GM19395 (cell line): ENCODE measurements at regions not wholly inside any gene's neighbourhood (a gene's known extent, or its start where the extent isn't known, plus 50 kb on each side); places are given as distances from the start of the nearest gene placed in this dataset.
A peak's percentile ranks its signal among the peaks of the same experiment; 100 is the strongest.
"Not testable (repeated sequence)": the region's sequence is repeated elsewhere in the genome, so short reads cannot be mapped to it uniquely, and the experiment has no call there.

Source experiments
- ATAC-seq: cut with Tn5 transposase; IDR thresholded peaks from one replicate; pipeline ENCODE4 v1.9.1; 2021; ENCODE audit warnings: mild to moderate bottlenecking, moderate library complexity; ENCODE audit not compliant: unreplicated experiment

DNA sequence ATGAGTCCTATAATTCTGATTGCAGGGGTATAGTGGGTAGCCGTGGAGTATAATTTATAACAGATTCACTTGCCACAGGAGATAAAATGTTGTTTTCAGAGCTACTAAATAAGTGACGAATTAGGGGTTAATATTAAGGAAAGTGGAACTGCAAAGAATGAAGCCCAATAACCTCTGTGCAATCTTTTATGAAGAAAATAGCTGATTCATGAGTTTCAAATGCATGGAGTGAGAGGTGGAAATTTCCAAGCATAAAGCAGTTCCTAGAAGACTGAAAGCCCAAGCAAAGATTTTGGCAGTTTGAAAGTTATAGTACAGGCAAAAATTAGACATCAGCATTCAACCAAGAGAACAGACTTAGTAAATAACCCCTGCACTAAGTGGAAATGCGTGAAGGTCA lies 1782.4 kb upstream of the PCDH10 start:
- no peak for ATAC-seq

DNA sequence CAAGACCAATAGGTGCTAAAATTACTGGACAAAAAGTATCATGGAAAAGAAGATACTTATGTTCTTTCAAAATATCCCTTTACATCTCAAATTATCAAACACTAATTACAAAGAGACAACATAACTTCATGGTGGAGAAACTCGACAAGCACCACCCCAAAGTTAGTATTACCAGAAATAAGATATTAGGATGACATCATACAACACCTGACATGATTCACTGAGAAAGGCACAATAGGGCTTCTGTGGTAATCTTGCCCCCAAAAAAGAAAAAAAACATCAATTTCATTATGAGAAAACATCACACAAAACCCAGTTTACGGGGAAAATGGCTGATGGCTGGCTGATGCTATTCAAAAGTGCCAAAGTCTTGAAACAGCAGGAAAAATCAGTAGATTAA lies 1781.7 kb upstream of the PCDH10 start:
- no peak for ATAC-seq

DNA sequence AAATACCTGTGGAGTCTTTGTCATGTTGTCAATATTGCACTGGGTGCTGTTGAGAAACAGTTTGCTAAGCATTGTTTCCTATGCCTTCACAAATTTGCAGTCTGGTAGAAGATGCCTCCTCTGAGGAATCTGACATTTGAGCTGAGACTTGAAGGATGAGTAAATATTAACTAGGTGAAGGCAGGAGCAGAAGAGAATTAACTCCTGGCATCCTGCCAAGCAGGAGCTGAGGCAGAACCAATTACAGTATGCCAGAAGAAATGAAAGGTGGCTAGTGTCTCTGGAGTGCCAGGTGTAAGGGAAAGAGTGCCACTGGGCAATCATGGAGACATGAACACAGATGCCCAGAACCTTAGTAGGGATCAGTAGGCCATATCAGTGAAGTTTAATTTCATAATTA lies 1778.2 kb upstream of the PCDH10 start:
- ATAC-seq, result no peak

DNA sequence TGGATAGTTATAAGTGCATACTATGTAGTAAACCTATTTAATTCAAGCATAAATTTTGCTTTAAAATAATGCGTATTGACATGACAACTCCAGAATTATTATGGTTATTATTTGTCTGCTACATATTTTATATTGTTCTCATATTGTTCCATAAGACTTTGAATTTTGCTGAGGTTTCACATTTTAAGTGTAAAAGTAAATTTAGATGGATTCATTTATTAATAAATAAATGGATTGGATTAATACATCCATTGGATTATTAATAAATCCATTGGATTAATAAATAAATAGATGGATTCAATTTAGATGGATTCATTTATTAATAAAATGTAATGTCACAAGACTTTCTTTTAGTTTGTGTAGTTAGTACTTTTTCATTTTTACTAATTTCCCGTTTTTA lies 1768.0 kb upstream of the PCDH10 start:
- ATAC-seq, result no peak

DNA sequence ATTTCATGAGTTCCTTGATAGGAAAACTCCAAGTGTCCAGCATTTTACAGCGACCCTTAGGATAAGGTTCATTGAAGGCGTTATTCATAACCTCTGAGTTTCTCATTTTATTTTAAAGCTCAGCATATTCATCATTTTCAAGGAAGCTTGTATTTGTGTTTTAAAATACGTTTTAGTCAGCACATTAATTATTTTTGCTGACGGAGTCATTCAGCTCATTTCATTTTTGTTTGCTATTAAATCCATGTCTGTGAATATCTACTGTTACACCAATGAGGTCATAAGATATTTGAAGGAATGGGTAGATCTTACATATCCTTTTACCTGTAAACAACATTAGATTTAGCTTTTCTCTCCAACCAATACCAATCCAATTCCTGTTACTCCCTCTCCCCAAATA lies 1766.3 kb upstream of the PCDH10 start:
- no peak for ATAC-seq

DNA sequence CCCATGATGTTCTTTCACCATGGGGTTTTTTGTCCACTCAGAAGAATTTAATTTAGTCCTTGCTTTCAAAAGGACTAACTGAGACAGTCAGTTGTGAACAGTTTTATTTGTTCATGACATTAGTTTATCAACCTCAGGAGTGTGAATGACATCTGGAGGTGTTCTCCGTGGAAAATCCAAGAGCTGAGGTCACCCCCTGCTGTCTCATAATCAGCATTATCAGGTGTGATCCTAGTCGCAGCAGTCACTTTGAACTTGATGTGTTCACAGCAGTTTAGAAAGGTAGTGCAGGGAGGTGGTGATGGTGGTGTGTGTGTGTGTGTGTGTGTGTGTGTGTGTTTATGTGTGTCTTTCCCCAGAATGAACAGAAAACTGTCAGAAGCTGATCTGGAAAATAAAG lies 1760.8 kb upstream of the PCDH10 start:
- no peak for ATAC-seq

DNA sequence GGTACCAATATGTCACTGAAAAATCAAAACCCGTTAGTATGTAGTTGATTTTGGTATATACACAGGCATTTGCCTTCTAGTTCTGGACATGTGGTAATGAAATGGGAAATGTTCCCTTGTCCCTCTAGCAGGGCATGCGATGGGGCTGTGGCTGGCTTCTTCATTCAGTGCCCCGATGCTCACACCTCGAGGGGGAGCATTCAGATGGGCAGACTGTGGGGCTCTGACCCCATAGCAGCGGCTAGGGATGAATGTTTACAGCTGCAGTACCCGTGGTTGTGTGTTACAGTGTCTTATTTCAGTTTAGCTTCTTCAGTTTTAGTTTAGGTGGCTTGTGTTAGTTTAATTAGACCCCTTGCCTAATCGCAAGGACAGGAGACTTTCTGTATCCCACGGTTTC lies 1741.0 kb upstream of the PCDH10 start:
- no peak for ATAC-seq

DNA sequence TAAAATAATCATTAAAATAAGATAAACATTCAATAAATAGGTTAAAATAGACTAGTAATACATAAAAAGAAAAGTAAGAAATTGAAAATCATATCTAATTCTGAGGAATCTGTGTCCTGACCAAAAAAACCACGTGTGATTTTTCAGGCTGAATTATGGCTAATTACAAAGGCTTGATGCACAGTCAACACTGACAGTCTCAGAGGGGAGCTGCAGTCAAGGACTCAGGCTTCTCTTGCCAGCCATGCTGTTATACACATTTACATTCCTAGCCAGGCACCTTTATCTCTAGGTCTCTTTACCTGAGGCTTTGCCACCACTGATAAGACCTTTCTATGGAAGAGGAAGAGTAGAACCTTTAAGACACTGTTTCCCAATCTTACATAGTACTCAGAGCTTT lies 1737.7 kb upstream of the PCDH10 start:
- no peak for ATAC-seq

DNA sequence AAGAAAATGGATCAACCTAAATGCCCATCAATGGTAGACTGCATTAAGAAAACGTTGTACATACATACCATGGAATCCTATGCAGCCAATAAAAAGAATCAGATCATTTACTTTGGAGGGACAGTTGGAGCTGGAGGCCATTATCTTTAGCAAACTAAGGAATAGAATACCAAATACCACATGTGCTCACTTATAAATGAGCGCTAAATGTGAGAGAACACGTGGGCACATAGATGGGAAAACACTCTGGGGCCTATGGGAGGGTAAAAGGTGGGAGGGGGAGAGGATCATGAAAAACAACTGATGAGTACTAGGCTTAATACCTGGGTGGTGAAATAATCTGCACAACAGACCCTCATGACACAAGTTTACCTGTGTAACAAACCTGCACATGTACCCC lies 1729.9 kb upstream of the PCDH10 start:
- ATAC-seq, result no peak

DNA sequence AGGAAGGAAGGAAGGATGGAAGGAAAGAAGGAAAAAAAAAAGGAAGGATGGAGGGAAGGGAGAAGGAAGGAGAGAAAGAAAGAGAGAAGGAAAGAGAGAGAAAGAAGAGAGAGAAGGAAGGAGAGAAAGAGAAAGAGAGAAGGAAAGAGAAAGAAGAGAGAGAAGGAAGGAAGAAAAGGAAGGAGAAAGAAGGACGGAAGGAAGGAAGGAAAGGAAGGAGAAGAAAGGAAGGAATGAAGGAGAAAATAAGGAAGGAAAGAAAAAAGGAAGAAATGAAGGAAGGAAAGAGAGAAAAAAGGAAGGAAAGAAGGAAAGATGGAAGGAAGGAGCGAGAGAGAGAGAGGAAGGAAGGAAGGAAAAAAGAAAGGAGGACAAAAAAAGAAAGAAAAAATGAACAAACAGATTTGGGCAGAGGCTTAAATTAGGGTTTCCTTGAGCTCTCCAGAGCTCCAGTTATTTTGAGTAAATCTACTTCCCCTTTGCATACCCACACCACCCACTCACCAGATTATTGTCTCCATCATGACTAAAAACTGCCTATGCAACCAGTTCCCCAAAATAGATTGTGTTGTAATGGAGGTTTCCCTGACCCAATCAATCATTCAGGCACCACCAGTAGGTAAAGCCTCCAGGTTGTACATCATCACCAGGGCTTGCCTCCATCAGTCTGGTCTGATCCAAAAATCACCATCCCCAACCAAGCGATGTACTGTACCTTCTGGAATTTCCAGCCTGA lies 1722.9 kb upstream of the PCDH10 start:
- ATAC-seq, result peak; percentile 71

DNA sequence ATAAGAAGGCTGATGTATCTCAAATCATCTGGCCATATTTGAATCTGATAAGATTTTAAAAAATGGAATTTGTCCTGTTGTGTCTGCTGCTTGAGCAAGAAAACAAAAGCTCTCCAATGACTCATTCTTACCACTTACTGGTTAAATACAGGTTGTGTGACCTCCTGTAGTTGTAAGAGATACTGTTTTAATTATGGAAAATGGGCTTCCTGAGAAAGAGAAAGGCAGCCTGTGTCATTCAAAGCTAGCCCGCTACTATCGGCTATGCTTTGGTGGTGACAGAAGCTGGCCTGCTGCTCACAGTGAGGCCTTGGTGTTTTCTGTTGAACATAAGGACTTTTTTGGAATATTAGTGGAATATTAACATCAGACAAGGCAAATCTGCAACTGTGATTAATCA lies 1722.1 kb upstream of the PCDH10 start:
- peak; percentile 27 for ATAC-seq

DNA sequence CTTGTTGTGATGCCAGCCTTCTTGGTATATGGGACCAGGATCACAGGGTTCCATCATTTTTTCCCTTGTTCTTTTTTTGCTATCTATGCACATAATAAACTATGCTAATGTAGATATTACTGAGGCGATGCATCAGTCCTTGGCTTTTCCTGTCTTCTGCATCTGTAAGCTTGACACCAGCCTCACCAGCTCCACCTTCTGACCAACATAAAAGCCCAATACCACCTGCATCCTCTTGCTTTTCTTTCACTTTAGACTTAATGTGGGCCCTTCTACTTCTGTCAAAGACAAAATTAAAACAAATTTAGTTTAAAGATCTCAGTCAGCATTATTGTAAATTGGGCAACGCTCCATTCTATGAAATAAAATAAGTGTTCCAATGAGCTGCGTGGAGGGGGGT lies 1718.8 kb upstream of the PCDH10 start:
- ATAC-seq, result no peak

DNA sequence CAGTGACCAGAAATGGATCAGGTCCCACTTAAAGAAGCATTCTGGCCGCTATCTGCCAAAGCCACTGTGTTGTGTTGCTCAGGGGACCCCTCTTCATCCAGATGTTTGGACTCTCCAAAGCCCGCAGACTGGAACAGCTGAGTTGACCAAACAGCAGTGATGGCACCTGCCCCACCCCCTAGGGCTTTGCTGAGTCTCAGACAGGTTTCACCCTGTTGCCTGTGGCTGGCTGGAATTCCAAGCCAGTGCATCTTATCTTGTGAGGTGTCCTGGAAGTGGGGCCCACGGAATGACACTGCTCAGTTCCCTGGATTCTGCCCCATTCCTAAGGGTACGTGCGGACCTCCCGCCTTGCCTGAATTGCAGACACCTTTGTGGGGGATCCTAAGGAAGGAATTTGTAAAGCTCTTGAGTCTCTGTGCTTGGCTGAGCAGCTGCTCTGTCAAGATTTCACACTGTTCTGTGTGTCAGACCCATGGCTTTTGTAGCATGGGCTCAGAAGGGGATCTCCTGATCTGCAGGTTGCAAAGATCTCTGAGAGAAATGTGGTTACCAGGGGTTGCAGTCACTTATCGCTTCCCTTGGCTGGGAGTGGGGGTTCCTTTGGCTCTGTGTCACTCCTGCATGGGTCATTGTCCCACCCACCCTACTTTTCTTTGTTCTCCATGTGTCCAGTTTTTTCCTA lies 1707.9 kb upstream of the PCDH10 start:
- ATAC-seq, result no peak

DNA sequence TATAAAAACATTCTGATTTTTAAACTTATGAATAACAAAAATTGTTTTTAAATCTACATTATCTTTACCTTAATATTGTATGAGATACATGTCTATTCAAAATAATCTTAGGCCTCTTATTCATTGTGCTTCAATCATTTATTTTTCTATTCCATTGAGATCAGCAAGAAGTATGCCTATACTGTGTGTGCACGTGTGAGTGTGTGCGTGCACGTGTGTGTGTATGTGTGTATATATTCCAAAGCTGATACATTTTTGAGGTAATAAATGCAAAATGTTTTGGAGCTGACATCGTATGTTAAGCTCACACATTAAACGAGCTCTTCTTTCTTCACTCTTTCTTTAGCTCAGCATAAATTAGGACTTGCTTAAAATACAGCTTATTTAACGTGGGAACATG lies 1701.2 kb upstream of the PCDH10 start:
- ATAC-seq, result no peak

DNA sequence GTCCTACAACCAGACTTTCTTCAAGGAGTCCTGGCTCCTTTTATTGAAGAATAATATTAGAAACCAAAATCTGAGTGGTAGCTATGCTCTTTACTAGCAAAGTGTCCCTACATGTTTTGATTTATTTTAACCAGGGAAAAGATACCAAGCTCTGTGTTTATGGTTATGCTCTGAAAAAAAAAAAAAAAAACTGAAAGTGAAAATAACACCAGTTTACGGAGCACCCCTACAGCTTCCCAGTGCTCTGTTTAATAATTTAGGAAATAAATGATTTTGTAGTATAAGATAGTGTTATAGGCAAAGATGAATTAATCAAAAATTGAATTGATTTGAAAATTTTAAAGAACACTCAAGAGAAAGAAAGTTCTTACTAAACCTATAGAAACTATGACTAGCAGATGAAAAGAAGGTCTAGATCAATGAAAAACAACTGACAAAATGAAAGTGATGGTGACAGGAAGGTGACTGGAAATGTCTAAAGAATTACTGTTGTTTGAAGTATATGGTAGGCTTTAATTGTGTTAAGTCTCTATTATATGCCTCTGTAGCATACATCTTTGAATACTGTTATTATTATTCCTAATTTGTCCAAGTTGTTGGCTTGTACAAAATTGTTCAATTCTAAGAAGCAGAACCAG lies 1698.4 kb upstream of the PCDH10 start:
- ATAC-seq, result no peak

DNA sequence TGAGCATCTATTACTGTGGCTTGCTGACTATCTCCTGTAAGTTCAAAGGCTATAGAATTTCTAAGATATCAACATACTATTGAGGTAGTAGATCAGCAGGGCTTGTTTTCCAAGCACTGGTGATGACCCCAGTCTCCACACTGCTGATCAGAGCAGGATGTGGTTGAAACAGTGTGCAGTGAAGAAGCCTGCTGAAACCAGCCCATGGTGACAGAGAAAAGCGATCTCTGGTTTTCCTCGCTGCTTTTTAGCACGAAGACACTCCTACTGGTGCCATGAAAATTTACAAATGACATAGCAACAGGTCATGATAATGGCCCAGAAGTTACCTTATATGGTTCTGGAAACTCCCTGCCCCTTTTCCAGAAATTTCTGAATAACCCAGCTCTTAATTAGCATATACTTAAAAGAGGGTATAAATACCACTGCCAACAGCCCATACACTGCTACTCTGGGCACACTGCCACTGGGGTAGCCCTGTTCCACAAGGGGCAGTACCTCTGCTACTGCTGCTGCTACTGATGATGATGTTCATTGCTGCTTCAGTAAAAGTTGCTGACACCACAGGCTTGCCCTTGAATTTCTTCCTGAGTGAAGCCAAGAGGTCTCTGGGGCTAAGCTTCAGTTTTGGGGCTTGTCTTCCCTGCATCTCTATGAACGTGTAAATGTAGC lies 1689.5 kb upstream of the PCDH10 start:
- peak; percentile 78 for ATAC-seq

DNA sequence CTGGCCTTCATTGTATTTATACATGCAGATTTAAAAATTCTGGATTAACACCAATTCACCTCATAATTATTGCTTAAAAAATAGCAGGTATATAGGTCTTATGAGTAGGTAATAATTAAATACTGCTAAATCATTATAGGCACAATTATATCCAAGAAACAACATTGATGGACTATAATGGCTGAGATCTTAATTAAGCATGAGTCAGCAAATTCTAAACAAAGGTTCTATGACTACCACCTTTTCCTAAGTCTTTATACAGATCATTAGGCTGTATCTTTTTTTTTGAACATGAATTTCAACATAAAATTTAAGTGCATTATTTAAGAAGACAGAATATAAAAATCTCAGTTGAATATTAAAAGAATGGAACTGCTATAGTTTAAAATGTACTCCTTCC lies 1678.7 kb upstream of the PCDH10 start:
- no peak for ATAC-seq

DNA sequence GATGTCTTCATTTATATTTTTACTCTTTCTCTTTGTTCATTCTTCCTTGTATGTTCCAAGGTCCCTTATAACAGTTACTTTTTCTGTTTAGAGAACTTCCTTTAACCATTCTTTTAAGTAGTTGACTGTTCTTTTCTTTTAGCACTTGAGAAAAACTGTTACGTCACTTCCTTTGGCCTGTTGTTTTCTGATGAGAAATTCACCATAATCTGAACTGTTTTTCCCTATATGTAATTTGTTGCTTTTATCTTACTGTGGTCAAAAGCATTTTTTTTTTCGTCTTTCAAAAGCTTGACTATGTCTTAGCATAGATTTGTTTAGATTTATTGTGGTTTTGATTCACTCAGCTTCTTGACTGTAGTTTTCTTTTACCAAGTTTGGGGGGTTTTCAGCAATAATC lies 1660.3 kb upstream of the PCDH10 start:
- no peak for ATAC-seq

DNA sequence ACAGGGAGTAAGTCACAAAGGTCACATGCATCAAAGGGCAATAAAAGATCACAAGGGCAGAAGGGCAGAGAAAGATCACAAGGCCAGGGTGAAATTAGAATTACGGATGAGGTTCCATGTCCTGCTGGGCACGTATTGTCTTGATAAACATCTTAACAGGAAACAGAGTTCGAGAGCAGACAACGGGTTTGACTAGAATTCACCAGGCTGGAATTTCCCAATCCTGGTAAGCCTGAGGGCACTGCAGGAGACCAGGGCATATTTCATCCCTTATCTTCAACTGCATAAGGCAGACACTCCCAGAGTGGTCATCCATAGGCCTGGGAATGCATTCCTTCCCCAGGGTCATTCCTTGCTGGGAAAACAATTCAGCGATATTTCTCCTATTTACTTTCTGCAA lies 1652.9 kb upstream of the PCDH10 start:
- ATAC-seq, result not testable (repeated sequence)

DNA sequence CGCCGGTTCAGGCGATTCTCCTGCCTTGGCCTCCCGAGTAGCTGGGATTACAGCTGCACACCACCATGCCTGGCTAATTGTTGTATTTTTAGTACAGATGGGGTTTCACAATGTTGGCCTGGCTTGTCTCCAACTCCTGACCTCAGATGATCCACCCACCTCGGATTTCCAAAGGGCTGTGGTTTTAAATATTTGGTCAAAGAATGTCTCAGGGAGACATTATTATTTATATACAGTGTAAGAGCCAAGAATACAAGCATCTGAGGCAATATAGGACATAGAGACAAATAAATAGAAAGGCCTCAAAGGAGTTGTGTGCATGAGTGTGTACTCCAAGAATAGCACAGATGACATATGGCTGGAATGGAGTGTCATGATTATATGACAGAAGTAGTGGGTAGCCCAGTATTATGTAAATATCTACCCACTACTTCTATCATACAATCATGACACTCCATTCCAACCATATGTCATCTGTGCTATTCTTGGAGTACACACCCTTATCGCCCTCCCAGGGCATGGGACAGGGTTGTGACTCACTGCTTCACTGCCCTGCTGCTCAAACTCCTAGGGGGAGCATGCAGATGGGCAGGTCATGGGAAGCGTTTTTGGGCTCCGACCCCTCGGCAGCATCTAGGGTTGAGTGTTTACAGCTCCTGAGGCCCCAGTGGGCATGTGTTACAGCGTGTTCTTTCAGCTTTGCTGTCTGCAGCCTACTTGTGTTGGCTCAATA lies 1649.8 kb upstream of the PCDH10 start:
- no peak for ATAC-seq

DNA sequence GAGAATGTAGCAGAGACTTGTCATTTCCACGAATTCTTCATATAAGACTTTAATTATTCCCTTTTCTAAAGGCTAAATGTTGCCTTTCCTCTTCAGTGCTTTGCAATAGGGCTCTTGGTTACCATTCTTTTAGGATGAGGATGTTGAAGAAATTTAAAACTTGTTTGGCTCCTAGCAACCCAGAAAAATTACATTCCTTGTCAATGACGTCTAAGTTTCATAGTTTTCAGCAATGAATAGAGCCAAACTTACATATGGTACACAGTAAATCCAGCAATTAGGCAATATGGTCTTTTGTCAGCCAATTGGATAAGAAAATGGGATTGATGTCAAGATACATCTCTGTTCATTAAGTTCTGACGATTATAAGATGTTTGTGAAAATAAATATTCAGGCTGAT lies 1639.6 kb upstream of the PCDH10 start:
- no peak for ATAC-seq
